ENCODE measurements at regions not wholly inside any gene's neighbourhood (a gene's known extent, or its start where the extent isn't known, plus 50 kb on each side); places are given as distances from the start of the nearest gene placed in this dataset.
"Not testable (repeated sequence)": the region's sequence is repeated elsewhere in the genome, so short reads cannot be mapped to it uniquely, and the experiment has no call there.

- H3K27ac ChIP-seq (ENCODE audit: extremely low read length, insufficient read depth, low read length); H3K4me3 ChIP-seq (replicated peaks in 1 of 3; ENCODE audit: insufficient read depth in 1 of 3, low read depth in 2 of 3, low read length in 3 of 3); H4K20me1 ChIP-seq (ENCODE audit: insufficient read depth, low read length); in situ Hi-C loops (cut with HindIII; ENCODE audit: extremely low pct_ligation_motif_present, low pct_unique_long_range_greater_than_20kb); BruUV-seq (replicated peaks); POLR2A ChIA-PET; H2AFZ ChIP-seq (ENCODE audit: low read length); H3K9ac ChIP-seq (ENCODE audit: insufficient read depth, low read depth, low read length); H3K9me3 ChIP-seq (ENCODE audit: low read length); H3K79me2 ChIP-seq (ENCODE audit: insufficient read depth, low read length); CTCF ChIA-PET (ENCODE audit: low intra/inter-chr PET ratio, low total read pairs); H3K4me2 ChIP-seq (ENCODE audit: low read depth, low read length); H3K27me3 ChIP-seq (ENCODE audit: control insufficient read depth in 1 of 2, insufficient read depth in 2 of 2, low read length in 2 of 2); intact Hi-C loops (cut with micrococcal nuclease; ENCODE audit: unreplicated experiment); FAIRE-seq; H3K36me3 ChIP-seq (replicated peaks in 1 of 2; ENCODE audit: control insufficient read depth in 1 of 2, insufficient read depth in 2 of 2, low read length in 2 of 2); H3K4me1 ChIP-seq (ENCODE audit: insufficient read depth, low read length): not testable (repeated sequence)
- TF ChIP-seq STAG1 (CRISPR knock-in tag; IDR thresholded peaks at IDR 0.05) (peak; percentile 38), CTCF (CRISPR knock-in tag; IDR thresholded peaks at IDR 0.05) (peak; percentile 37)
- DNase-seq (ENCODE audit: low spot score) = peak; percentile 12
- ATAC-seq = peak; percentile 26; the same call in 1 of the 3 replicates
- 0% methylated on average over 1 of the region's 1 CpG for WGBS (ENCODE audit: low lambda C conversion rate)
Measured at GRCh38 chr15:36052641-36053040, 506.7 kb upstream of the DPH6 start.

- Histone ChIP-seq H3K27ac (ENCODE audit: extremely low read length, insufficient read depth, low read length) (no peak overlapping the region), H2AFZ (ENCODE audit: low read length) (no peak overlapping the region), H4K20me1 (ENCODE audit: insufficient read depth, low read length) (no peaks in the 10 kb centered on the region), H3K9ac (ENCODE audit: insufficient read depth, low read depth, low read length) (no peak overlapping the region), H3K79me2 (ENCODE audit: insufficient read depth, low read length) (no peaks in the 10 kb centered on the region), H3K9me3 (ENCODE audit: low read length) (no peaks in the 10 kb centered on the region), H3K36me3 (replicated peaks in 1 of 2; ENCODE audit: control insufficient read depth in 1 of 2, insufficient read depth in 2 of 2, low read length in 2 of 2) (no peaks in the 10 kb centered on the region), H3K4me1 (ENCODE audit: insufficient read depth, low read length) (no peaks in the 10 kb centered on the region), H3K4me3 (replicated peaks in 1 of 3; ENCODE audit: insufficient read depth in 1 of 3, low read depth in 2 of 3, low read length in 3 of 3) (no peak overlapping the region), H3K27me3 (ENCODE audit: control insufficient read depth in 1 of 2, insufficient read depth in 2 of 2, low read length in 2 of 2) (no peaks in the 10 kb centered on the region), H3K4me2 (ENCODE audit: low read depth, low read length) (no peak overlapping the region)
- ATAC-seq (no peak), FAIRE-seq (no peak), DNase-seq (ENCODE audit: low spot score) (no peak)
- ChIA-PET POLR2A (no interaction called here), CTCF (ENCODE audit: low intra/inter-chr PET ratio, low total read pairs) (no interaction called here)
- BruUV-seq (replicated peaks) = no TSS peak
- WGBS (ENCODE audit: low lambda C conversion rate) = 0% methylated on average over 1 of the region's 1 CpG
- intact Hi-C loops (cut with micrococcal nuclease; ENCODE audit: unreplicated experiment) = no loop called here
- in situ Hi-C loops (cut with HindIII; ENCODE audit: extremely low pct_ligation_motif_present, low pct_unique_long_range_greater_than_20kb) = no loop called here
- TF ChIP-seq PAWR (CRISPR knock-in tag; IDR thresholded peaks at IDR 0.05; ENCODE audit: borderline replicate concordance) (no peak), KLF9 (CRISPR knock-in tag; IDR thresholded peaks at IDR 0.05; ENCODE audit: low read depth) (no peak), ZNF75D (CRISPR knock-in tag; IDR thresholded peaks at IDR 0.05; ENCODE audit: borderline replicate concordance) (no peak), ZMAT5 (CRISPR knock-in tag; IDR thresholded peaks at IDR 0.05; ENCODE audit: borderline replicate concordance, low read depth) (no peak), NFE2L2 (IDR thresholded peaks at IDR 0.05; ENCODE audit: low read length) (no peak), RFX5 (IDR thresholded peaks at IDR 0.05; ENCODE audit: low read depth, low read length) (no peak), GTF2F1 (IDR thresholded peaks at IDR 0.05; ENCODE audit: low read length) (no peak), ZNF317 (CRISPR knock-in tag; IDR thresholded peaks at IDR 0.05) (no peak), ZBTB8A (CRISPR knock-in tag; IDR thresholded peaks at IDR 0.05; ENCODE audit: borderline replicate concordance, low read depth) (no peak), ARNT (IDR thresholded peaks at IDR 0.05) (no peak), ZNF878 (CRISPR knock-in tag; IDR thresholded peaks at IDR 0.05) (no peak), ZNF710 (CRISPR knock-in tag; IDR thresholded peaks at IDR 0.05; ENCODE audit: borderline replicate concordance) (no peak), SMYD3 (CRISPR knock-in tag; IDR thresholded peaks at IDR 0.05) (no peak), SOX13 (IDR thresholded peaks at IDR 0.05) (no peak), SOX13 (CRISPR knock-in tag; conservative IDR thresholded peaks at IDR 0.05 in 1 of 2, IDR thresholded peaks at IDR 0.05 in 1 of 2) (no peak), ZNF792 (CRISPR knock-in tag; IDR thresholded peaks at IDR 0.05) (no peak), ZNF713 (CRISPR knock-in tag; IDR thresholded peaks at IDR 0.05) (no peak)
Measured at GRCh38 chr15:36053746-36054145, 507.8 kb upstream of the DPH6 start.

All from HepG2 (cell line).